Non-pigmented ciliary epithelial cell (primary cell): ENCODE measurements at regions not wholly inside any gene's neighbourhood (a gene's known extent, or its start where the extent isn't known, plus 50 kb on each side); places are given as distances from the start of the nearest gene placed in this dataset.

Experiments used
- DNase-seq: peaks from one replicate; pipeline ENCODE4 v3.0.0-alpha.2; 2010; ENCODE audit warnings: low read depth

DNA sequence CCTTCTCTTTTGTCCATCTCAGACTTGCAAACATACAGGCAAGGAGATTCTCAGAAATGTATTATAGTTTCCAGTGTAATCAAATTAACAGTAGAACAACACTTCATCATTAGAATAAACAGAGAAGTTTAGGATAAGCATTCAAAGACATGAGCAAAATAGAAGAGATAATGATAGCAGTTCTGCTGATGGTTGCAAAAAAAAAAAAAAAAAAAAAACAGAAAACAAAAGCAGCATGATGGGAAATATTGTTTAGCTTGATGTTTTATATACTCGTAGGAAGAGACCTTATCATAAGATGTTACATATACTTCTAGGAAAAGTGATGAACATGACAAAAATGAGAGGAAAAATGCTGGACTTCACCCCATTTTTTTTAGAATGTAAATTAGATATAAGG lies 1356.2 kb downstream of the MAT2B start:
- DNase-seq, result no peak

- no peak for DNase-seq
These were observed 1363.3 kb downstream of the MAT2B start for GRCh38 chr5:164868761-164869160.

DNA sequence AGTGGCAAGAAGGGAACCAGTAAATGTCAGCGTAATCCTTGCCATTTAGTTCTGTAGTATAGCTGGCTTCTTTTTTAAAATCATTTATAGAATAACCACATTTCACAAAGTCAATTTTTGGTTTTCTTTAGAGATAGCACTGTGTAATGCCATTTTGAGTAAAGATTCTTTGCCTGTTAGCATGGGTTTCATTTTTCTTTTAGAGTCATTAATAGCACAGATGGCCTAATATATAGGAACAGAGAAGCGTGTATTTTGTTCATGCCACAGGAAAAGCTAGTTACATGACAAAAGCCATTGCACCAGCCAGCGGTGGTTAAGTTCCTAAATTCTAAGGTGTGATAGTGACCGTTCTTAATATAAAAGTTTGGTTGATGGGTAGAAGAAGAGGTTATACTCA lies 1363.9 kb downstream of the MAT2B start:
- no peak for DNase-seq

GRCh38 chr5:164876793-164877192 lies 1371.4 kb downstream of the MAT2B start:
- no peak for DNase-seq

DNA sequence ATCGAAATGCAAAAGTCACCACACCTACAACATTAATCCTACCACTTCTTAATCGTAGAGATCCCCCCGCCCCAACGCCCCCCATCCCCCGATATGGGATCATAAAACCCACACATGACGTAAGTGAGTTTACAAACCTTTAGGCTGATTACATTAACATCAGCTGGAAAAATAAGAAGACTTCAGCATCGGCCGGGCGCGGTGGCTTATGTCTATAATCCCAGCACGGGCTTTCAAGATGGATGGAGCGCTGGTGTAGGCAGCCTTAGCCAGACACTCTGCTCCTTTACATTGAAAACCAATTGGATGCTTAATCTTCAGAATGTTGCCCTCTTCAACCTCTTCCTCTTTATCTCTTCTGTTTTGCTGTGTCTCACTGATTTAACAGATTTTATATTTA lies 1376.0 kb downstream of the MAT2B start:
- no peak for DNase-seq

DNA sequence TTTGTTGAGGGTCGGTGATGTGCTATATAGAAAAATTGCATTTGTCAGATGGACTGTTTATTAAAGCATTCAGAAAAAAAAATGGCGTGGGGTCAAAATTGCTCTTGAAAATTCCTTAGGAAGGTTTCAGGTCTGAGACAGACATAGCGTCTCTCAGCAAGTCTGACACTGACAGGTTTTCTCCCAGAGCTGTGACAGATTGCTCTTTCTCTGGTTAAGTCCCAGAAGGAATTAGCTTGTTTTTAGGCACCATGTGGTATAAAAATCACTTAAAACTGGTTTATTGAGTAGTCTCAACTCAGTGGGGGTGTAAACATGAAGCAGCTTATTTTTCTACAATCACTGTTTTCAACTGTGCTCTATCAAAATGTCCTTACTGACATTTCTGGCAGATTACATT lies 1379.8 kb downstream of the MAT2B start:
- DNase-seq, result no peak

GRCh38 chr5:164893071-164893470 lies 1387.7 kb downstream of the MAT2B start:
- no peak for DNase-seq

GRCh38 chr5:164898705-164899104 lies 1393.3 kb downstream of the MAT2B start:
- DNase-seq, result no peak

DNA sequence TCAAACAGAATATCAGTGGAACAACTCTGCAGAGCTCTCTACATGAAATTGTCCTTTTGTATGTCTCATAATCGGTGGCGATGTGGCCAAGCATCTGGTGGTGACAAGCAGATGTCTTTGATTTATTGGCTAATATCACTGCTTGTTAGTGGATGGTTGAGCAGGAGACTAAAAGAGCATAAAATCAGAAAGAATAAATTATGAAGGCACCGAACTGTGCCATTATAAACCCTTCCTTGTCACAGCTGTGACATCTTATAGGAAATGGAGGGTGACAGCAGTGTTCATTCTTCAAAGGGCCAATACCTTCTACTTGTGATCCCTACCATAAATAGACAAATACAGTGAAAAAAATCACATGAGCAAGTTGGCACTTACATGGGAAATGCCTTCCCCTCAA lies 1404.3 kb downstream of the MAT2B start:
- no peak for DNase-seq

DNA sequence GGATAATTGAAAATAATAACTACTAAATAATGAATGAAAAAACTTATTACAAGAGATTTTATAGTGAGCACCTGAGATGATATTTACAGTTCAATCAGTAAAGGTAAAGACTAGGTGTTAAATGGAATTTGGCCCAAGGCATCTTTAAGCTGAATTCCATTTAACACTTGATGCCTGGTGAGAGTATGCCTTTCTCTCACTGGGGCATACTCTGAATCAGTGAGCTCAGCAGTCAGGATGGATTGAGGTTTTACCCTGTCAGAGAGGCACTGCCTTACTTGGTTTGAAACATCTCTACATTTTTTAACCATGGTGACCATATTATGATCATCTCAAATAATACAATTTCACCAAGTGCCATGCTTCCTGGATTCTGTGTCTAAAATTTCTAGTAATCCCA lies 1416.3 kb downstream of the MAT2B start:
- no peak for DNase-seq

- DNase-seq, result no peak
These were observed 1428.6 kb downstream of the MAT2B start for GRCh38 chr5:164934039-164934438.

DNA sequence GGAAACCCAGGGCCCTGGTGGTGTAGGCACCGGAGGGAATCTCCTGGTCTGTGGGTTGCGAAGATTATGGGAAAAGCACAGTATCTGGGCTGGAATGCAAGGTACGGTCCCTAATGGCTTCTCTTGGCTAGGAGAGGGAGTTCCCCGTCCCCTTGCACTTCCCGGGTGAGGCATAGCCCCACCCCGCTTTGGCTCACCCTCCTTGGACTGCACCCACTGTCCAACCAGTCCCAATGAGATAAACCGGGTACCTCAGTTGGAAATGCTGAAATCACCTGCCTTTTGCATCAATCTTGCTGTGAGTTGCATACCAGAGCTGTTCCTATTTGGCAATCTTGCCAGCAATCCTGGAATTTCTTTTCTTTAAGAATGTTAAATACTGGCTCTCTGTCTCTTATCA lies 1429.1 kb downstream of the MAT2B start:
- no peak for DNase-seq

DNA sequence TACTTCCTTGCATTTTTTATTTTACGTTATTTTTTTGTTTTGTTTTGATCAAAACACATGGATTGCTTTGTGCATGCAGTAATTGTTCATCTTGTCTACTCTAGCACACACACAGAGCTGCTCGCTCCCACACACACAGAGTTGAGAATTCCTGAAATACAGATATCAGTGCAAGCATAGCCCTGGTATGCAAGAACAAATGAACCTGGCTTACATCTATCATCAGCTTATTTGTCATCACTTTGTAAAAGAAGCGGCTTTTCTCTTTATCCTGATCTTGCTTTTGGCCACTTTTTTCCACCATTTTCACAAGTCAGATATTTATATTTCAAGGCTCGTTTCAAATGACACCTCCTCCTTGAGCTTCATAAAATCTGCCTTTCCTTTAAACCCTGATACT lies 1435.7 kb downstream of the MAT2B start:
- DNase-seq, result no peak

GRCh38 chr5:164950927-164951326 lies 1445.5 kb downstream of the MAT2B start:
- no peak for DNase-seq

DNA sequence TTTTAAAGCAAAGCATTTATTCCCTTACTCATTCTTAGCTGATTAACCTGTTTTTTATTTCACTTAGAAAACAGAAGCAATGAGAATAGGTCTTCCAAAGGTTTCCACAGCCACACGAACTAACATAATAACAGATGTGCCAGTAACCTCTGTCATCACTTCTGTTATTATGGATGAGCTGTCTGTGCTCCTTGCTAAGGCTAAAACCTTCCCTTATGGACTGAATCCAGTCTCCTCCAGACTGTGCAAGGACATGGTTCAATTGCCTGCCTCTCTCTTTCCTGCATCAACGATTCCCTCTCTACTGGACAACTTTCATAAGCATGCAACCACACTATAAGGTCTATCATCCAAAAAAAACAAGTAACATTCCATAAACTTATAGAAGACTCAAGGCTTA lies 1446.2 kb downstream of the MAT2B start:
- DNase-seq, result no peak

GRCh38 chr5:164958688-164959087 lies 1453.3 kb downstream of the MAT2B start:
- DNase-seq, result no peak

- no peak for DNase-seq
These were observed 1454.3 kb downstream of the MAT2B start for GRCh38 chr5:164959761-164960160.

DNA sequence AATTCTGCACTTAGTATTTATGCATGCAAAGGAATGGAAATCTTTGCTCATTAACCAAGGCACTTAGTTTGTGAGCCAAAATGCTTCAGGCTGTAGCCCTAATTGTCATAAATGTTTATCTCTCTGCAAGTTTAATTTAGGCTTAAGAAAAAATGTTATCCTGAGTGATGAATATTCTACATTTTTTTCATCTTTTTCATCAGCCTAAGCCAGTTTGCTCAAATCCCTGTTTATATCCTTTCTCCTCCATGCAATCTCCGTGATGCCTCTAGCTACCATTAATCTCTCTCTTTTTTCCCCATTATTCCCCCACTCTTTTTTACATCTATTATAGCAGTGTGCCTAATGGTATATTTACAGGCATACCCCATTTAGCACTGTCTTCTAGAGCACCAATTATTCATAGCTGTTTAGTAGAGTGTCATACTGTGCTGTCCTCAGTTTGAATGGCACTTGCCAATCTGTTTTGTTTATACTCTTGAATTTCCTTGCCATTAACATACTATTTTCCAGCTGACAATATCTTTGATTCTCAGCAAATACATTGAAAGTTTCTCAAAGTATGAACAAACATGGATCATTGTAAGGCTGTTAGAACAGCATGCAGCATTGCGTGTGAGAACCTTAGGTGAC lies 1457.0 kb downstream of the MAT2B start:
- DNase-seq, result no peak

- no peak for DNase-seq
These were observed 1461.2 kb downstream of the MAT2B start for GRCh38 chr5:164966611-164967010.

DNA sequence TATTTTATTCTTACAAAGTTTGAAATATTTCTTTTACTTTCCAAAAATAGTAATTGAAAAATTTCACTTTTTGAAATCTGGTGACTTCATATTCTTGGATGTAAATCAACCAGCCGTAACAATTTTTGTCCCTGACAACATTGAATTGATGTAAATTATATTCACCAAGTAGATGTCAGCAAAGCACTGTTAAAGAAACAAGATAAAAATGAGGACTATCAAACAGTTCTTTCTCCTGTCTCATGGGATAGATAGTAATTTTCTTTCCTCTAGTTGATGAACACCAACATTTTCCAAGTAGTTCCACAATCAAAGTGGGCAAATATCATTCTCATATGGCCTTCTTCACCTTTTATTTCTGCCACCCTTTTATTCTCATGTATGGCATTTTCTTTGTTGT lies 1461.9 kb downstream of the MAT2B start:
- DNase-seq, result no peak

- no peak for DNase-seq
These were observed 1467.6 kb downstream of the MAT2B start for GRCh38 chr5:164972973-164973372.

- no peak for DNase-seq
These were observed 1470.6 kb downstream of the MAT2B start for GRCh38 chr5:164975986-164976385.

GRCh38 chr5:164980480-164980879 lies 1475.1 kb downstream of the MAT2B start:
- DNase-seq, result no peak

GRCh38 chr5:164998142-164998541 lies 1492.7 kb downstream of the MAT2B start:
- no peak for DNase-seq

- no peak for DNase-seq
These were observed 1493.2 kb downstream of the MAT2B start for GRCh38 chr5:164998590-164998989.
